ENCODE measurements at regions not wholly inside any gene's neighbourhood (a gene's known extent, or its start where the extent isn't known, plus 50 kb on each side); places are given as distances from the start of the nearest gene placed in this dataset.

DNA sequence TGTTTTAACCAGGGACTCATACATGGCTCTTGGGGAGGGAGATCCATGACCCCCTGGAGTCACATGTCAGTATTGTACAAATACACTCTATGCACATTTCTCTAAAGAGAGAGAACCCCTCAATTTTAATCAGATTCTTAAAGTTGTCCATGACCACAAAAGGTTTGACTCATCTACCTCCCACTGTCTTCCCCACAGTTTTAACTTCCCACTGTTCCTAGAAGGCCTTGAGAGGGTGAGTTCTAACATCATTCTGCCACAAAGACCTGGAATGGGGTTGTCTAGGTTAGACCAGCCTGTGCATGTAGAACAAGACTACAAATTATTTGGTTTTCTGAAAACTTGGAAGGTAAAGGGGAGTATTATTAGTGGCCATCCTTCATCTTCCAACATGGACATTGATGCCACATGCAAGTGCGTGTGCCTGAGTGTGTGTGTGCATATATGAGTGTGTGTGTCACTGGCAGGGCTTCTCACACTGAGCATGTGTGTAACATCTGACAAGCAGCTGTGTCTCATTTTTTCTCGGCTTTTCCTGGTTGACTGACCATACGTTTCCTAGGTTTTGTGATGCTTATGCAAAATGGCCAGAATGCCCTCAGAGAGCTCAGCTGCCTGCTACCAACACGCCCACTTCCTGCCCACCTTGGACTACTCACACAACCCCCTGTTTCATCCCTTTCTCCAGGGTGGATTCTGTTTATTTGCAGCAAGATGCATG is 94.6 kb upstream of the LGALSL start (continued):
- TF ChIP-seq, protein P1, sequence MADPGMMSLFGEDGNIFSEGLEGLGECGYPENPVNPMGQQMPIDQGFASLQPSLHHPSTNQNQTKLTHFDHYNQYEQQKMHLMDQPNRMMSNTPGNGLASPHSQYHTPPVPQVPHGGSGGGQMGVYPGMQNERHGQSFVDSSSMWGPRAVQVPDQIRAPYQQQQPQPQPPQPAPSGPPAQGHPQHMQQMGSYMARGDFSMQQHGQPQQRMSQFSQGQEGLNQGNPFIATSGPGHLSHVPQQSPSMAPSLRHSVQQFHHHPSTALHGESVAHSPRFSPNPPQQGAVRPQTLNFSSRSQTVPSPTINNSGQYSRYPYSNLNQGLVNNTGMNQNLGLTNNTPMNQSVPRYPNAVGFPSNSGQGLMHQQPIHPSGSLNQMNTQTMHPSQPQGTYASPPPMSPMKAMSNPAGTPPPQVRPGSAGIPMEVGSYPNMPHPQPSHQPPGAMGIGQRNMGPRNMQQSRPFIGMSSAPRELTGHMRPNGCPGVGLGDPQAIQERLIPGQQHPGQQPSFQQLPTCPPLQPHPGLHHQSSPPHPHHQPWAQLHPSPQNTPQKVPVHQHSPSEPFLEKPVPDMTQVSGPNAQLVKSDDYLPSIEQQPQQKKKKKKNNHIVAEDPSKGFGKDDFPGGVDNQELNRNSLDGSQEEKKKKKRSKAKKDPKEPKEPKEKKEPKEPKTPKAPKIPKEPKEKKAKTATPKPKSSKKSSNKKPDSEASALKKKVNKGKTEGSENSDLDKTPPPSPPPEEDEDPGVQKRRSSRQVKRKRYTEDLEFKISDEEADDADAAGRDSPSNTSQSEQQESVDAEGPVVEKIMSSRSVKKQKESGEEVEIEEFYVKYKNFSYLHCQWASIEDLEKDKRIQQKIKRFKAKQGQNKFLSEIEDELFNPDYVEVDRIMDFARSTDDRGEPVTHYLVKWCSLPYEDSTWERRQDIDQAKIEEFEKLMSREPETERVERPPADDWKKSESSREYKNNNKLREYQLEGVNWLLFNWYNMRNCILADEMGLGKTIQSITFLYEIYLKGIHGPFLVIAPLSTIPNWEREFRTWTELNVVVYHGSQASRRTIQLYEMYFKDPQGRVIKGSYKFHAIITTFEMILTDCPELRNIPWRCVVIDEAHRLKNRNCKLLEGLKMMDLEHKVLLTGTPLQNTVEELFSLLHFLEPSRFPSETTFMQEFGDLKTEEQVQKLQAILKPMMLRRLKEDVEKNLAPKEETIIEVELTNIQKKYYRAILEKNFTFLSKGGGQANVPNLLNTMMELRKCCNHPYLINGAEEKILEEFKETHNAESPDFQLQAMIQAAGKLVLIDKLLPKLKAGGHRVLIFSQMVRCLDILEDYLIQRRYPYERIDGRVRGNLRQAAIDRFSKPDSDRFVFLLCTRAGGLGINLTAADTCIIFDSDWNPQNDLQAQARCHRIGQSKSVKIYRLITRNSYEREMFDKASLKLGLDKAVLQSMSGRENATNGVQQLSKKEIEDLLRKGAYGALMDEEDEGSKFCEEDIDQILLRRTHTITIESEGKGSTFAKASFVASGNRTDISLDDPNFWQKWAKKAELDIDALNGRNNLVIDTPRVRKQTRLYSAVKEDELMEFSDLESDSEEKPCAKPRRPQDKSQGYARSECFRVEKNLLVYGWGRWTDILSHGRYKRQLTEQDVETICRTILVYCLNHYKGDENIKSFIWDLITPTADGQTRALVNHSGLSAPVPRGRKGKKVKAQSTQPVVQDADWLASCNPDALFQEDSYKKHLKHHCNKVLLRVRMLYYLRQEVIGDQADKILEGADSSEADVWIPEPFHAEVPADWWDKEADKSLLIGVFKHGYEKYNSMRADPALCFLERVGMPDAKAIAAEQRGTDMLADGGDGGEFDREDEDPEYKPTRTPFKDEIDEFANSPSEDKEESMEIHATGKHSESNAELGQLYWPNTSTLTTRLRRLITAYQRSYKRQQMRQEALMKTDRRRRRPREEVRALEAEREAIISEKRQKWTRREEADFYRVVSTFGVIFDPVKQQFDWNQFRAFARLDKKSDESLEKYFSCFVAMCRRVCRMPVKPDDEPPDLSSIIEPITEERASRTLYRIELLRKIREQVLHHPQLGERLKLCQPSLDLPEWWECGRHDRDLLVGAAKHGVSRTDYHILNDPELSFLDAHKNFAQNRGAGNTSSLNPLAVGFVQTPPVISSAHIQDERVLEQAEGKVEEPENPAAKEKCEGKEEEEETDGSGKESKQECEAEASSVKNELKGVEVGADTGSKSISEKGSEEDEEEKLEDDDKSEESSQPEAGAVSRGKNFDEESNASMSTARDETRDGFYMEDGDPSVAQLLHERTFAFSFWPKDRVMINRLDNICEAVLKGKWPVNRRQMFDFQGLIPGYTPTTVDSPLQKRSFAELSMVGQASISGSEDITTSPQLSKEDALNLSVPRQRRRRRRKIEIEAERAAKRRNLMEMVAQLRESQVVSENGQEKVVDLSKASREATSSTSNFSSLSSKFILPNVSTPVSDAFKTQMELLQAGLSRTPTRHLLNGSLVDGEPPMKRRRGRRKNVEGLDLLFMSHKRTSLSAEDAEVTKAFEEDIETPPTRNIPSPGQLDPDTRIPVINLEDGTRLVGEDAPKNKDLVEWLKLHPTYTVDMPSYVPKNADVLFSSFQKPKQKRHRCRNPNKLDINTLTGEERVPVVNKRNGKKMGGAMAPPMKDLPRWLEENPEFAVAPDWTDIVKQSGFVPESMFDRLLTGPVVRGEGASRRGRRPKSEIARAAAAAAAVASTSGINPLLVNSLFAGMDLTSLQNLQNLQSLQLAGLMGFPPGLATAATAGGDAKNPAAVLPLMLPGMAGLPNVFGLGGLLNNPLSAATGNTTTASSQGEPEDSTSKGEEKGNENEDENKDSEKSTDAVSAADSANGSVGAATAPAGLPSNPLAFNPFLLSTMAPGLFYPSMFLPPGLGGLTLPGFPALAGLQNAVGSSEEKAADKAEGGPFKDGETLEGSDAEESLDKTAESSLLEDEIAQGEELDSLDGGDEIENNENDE (IDR thresholded peaks at IDR 0.05; ENCODE audit: insufficient replicate concordance, low read length), result no peak
- TF ChIP-seq HDAC6 (IDR thresholded peaks at IDR 0.05; ENCODE audit: low read depth, low read length) (no peak), YY1 (IDR thresholded peaks at IDR 0.05; ENCODE audit: low read depth, low read length) (no peak), RXRA (IDR thresholded peaks at IDR 0.05; ENCODE audit: insufficient read depth, low read depth, low read length) (no peak)

All from H1 (cell line).